H9 (cell line): ENCODE measurements at regions not wholly inside any gene's neighbourhood (a gene's known extent, or its start where the extent isn't known, plus 50 kb on each side); places are given as distances from the start of the nearest gene placed in this dataset.
"Not testable (repeated sequence)": the region's sequence is repeated elsewhere in the genome, so short reads cannot be mapped to it uniquely, and the experiment has no call there.

ENCODE experiments used
- DNase-seq: peaks from one replicate; pipeline ENCODE4 v3.0.0-alpha.2; 2017
- H2AFZ ChIP-seq: one replicate; pipeline ENCODE4 v1.6.1; 2013; ENCODE audit warnings: mild to moderate bottlenecking, low read length, control low read depth, moderate library complexity
- H2AK5ac ChIP-seq: 2 replicates; pipeline ENCODE4 v1.6.1; 2013; ENCODE audit warnings: low read length, control low read depth, mixed read lengths; ENCODE audit not compliant: insufficient read length
- H2BK120ac ChIP-seq: one replicate; pipeline ENCODE4 v1.6.1; 2013; ENCODE audit warnings: low read depth, mild to moderate bottlenecking, low read length, control low read depth, inconsistent platforms; ENCODE audit not compliant: poor library complexity, severe bottlenecking
- H2BK12ac ChIP-seq: 2 replicates; pipeline ENCODE4 v1.6.1; 2013; ENCODE audit warnings: low read length, control low read depth, mixed read lengths, low read depth; ENCODE audit not compliant: insufficient read length
- H2BK15ac ChIP-seq: 2 replicates; pipeline ENCODE4 v1.6.1; 2013; ENCODE audit warnings: low read depth, low read length, control low read depth
- H2BK20ac ChIP-seq: one replicate; pipeline ENCODE4 v1.6.1; 2013; ENCODE audit warnings: low read depth, mild to moderate bottlenecking, low read length, control low read depth, inconsistent platforms; ENCODE audit not compliant: poor library complexity, severe bottlenecking
- H2BK5ac ChIP-seq: 2 replicates; pipeline ENCODE4 v1.6.1; 2013; ENCODE audit warnings: low read length, control low read depth, mixed read lengths; ENCODE audit not compliant: insufficient read length
- H3K14ac ChIP-seq: 2 replicates; pipeline ENCODE4 v1.6.1; 2013; ENCODE audit warnings: low read length, control low read depth; ENCODE audit not compliant: insufficient read depth
- H3K18ac ChIP-seq: 2 replicates; pipeline ENCODE4 v1.6.1; 2013; ENCODE audit warnings: low read depth, mild to moderate bottlenecking, mixed read lengths, low read length, control low read depth; ENCODE audit not compliant: insufficient read length
- H3K23ac ChIP-seq: 2 replicates; pipeline ENCODE4 v1.6.1; 2013; ENCODE audit warnings: low read length, control low read depth, mixed read lengths, low read depth; ENCODE audit not compliant: insufficient read length
- H3K23me2 ChIP-seq: 2 replicates; pipeline ENCODE4 v1.6.1; 2013; ENCODE audit warnings: low read depth, mild to moderate bottlenecking, mixed read lengths, low read length, control low read depth; ENCODE audit not compliant: insufficient read length, poor library complexity, severe bottlenecking
- H3K27ac ChIP-seq: 2 replicates; pipeline ENCODE4 v1.5.1; 2013; ENCODE audit warnings: low read length, control low read depth, mixed read lengths, low read depth; ENCODE audit not compliant: insufficient read length
- H3K27me3 ChIP-seq: 2 replicates; pipeline ENCODE4 v1.6.1; 2013; ENCODE audit warnings: low read length, control low read depth, inconsistent platforms; ENCODE audit not compliant: insufficient read depth
- H3K4ac ChIP-seq: 2 replicates; pipeline ENCODE4 v1.6.1; 2013; ENCODE audit warnings: low read depth, mild to moderate bottlenecking, control low read depth, inconsistent platforms, low read length, moderate library complexity
- H3K4me1 ChIP-seq: 2 replicates; pipeline ENCODE4 v1.6.1; 2013; ENCODE audit warnings: low read length, control low read depth, inconsistent platforms; ENCODE audit not compliant: insufficient read depth
- H3K4me2 ChIP-seq: 2 replicates; pipeline ENCODE4 v1.6.1; 2013; ENCODE audit warnings: low read length, control low read depth, mixed read lengths; ENCODE audit not compliant: insufficient read length, insufficient read depth
- H3K56ac ChIP-seq: 2 replicates; pipeline ENCODE4 v1.6.1; 2013; ENCODE audit warnings: low read depth, mild to moderate bottlenecking, mixed read lengths, low read length, control low read depth; ENCODE audit not compliant: insufficient read length
- H3K79me1 ChIP-seq: 2 replicates; pipeline ENCODE4 v1.6.1; 2013; ENCODE audit warnings: low read depth, mild to moderate bottlenecking, moderate library complexity, low read length, control low read depth, inconsistent platforms; ENCODE audit not compliant: insufficient read depth, poor library complexity, severe bottlenecking
- H3K79me2 ChIP-seq: 2 replicates; pipeline ENCODE4 v1.6.1; 2013; ENCODE audit warnings: low read length, control low read depth, inconsistent platforms; ENCODE audit not compliant: insufficient read depth
- H3K9ac ChIP-seq: 2 replicates; pipeline ENCODE4 v1.6.1; 2013; ENCODE audit warnings: low read length, control low read depth, mixed read lengths; ENCODE audit not compliant: insufficient read length; ENCODE audit errors: extremely low read depth
- H3K9me3 ChIP-seq: one replicate; pipeline ENCODE4 v1.6.1; 2013; ENCODE audit warnings: low read depth, low read length, inconsistent platforms; ENCODE audit not compliant: control insufficient read depth
- H3T11ph ChIP-seq: one replicate; pipeline ENCODE4 v1.6.1; 2013; ENCODE audit warnings: mild to moderate bottlenecking, low read length, control low read depth, inconsistent platforms
- H4K20me1 ChIP-seq: one replicate; pipeline ENCODE4 v1.6.1; 2013; ENCODE audit not compliant: control insufficient read depth, insufficient read length, insufficient read depth
- H4K5ac ChIP-seq: 2 replicates; pipeline ENCODE4 v1.6.1; 2013; ENCODE audit warnings: low read depth, mild to moderate bottlenecking, mixed read lengths, low read length, control low read depth; ENCODE audit not compliant: insufficient read length
- H4K8ac ChIP-seq: replicated peaks from 2 replicates; pipeline ENCODE4 v1.6.1; 2013; ENCODE audit warnings: low read length, control low read depth, mixed read lengths, low read depth; ENCODE audit not compliant: insufficient read length
- H4K91ac ChIP-seq: 2 replicates; pipeline ENCODE4 v1.6.1; 2013; ENCODE audit warnings: low read depth, mild to moderate bottlenecking, moderate library complexity, mixed read lengths, low read length, control low read depth; ENCODE audit not compliant: insufficient read length
- H3K27ac Mint-ChIP-seq, 3 experiments: 2 replicates in 2 of 3; 3 replicates in 1 of 3; pipeline ENCODE4 v1.8.0; 2020 to 2021; ENCODE audit warnings: mixed read lengths in 3 of 3, mild to moderate bottlenecking in 1 of 3, moderate library complexity in 1 of 3
- H3K27me3 Mint-ChIP-seq: 2 replicates; pipeline ENCODE4 v1.8.0; 2021; ENCODE audit warnings: low read depth, mild to moderate bottlenecking, moderate library complexity, mixed read lengths
- H3K36me3 Mint-ChIP-seq, 3 experiments: 2 replicates in 2 of 3; 3 replicates in 1 of 3; pipeline ENCODE4 v1.8.0; 2020 to 2021; ENCODE audit warnings: low read depth in 3 of 3, mixed read lengths in 3 of 3; ENCODE audit not compliant: insufficient read depth in 1 of 3
- H3K4me1 Mint-ChIP-seq, 2 experiments: 2 replicates each; pipeline ENCODE4 v1.8.0; 2020; ENCODE audit warnings: mixed read lengths in 2 of 2
- H3K4me3 Mint-ChIP-seq, 2 experiments: 2 replicates in 1 of 2; 3 replicates in 1 of 2; pipeline ENCODE4 v1.8.0; 2020 to 2021; ENCODE audit warnings: mild to moderate bottlenecking in 2 of 2, mixed read lengths in 2 of 2, moderate library complexity in 1 of 2
- H3K9me3 Mint-ChIP-seq, 2 experiments: 2 replicates in 1 of 2; 3 replicates in 1 of 2; pipeline ENCODE4 v1.8.0; 2020; ENCODE audit warnings: mild to moderate bottlenecking in 2 of 2, mixed read lengths in 2 of 2, moderate library complexity in 1 of 2
- WGBS: extraction: QIAGEN DNeasy Blood & Tissue Kit; methylation state at CpG from one replicate; pipeline ENCODE4 v1.1.7; 2013; ENCODE audit warnings: missing lambda C conversion rate, low lambda C conversion rate, mixed read lengths; ENCODE audit not compliant: insufficient read length; ENCODE audit errors: extremely low coverage; 5-methylcytosine and 5-hydroxymethylcytosine counted together

- not testable (repeated sequence) for H3K14ac ChIP-seq, H3K4me1 ChIP-seq, H2BK120ac ChIP-seq, H4K20me1 ChIP-seq, H3K18ac ChIP-seq, H3K9ac ChIP-seq, H2BK12ac ChIP-seq, H3T11ph ChIP-seq, H2BK5ac ChIP-seq, H2BK15ac ChIP-seq, H2AFZ ChIP-seq, H3K27ac ChIP-seq, H4K5ac ChIP-seq, H4K8ac ChIP-seq, H3K4me1 Mint-ChIP-seq, H3K27ac Mint-ChIP-seq, H3K23ac ChIP-seq, H3K23me2 ChIP-seq, H3K4ac ChIP-seq, H3K27me3 ChIP-seq, H3K79me1 ChIP-seq, H3K56ac ChIP-seq, H4K91ac ChIP-seq, H2BK20ac ChIP-seq, H3K4me2 ChIP-seq, H3K79me2 ChIP-seq, DNase-seq, H2AK5ac ChIP-seq
- whole genome bisulfite sequencing: 100% methylated on average over 1 of the region's 2 CpGs
- peaks cover 81% of the 10 kb centered on the region for H3K9me3 ChIP-seq
- Mint-ChIP-seq H3K4me3 (peak overlapping the region in 1 of 2 experiments; percentile 1; a peak in 1 of 5 replicates), H3K27me3 (peaks cover 20% of the 10 kb centered on the region), H3K9me3 (peaks cover 98 to 100% of the 10 kb centered on the region in 2 experiments), H3K36me3 (peaks cover 41 to 80% (median 53%) of the 10 kb centered on the region in 3 experiments)
Measured at GRCh38 chr16:34099028-34099427, 639.6 kb downstream of the TP53TG3F start.
